ENCODE measurements at regions not wholly inside any gene's neighbourhood (a gene's known extent, or its start where the extent isn't known, plus 50 kb on each side); places are given as distances from the start of the nearest gene placed in this dataset.

GRCh38 chr2:150639383-150639782, 151.9 kb upstream of the RND3 start:
- CTCF ChIA-PET: no interaction called here
- POLR2A ChIA-PET: no interaction called here

DNA sequence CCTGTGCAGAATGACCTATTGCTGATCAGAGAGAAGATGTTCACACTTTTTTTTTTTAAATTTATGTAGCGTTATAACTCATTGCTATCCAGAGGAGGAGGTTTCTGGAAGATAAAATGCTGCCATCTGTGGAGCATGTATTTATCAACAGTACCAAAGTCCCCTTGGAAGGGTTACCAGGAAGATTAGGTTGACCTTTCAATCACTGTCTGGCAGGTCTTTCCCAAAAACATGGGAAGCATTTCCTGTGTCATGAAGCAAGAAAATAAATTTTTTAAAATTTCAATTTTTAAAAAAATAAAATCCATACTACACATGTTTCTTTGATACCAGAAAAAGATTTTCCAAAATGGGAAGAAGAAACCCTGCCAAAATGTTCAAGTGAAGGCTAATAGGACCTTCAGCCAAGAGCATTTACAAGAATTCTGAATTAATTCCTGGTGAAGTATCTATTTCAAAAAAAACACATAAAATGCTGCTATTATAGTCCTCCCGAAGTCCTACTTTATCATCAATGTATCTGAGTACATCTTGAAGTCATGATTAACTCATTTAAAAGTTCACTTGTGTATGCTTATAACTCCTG, 143.9 kb upstream of the RND3 start:
- CTCF ChIA-PET: no interaction called here
- POLR2A ChIA-PET: no interaction called here

DNA sequence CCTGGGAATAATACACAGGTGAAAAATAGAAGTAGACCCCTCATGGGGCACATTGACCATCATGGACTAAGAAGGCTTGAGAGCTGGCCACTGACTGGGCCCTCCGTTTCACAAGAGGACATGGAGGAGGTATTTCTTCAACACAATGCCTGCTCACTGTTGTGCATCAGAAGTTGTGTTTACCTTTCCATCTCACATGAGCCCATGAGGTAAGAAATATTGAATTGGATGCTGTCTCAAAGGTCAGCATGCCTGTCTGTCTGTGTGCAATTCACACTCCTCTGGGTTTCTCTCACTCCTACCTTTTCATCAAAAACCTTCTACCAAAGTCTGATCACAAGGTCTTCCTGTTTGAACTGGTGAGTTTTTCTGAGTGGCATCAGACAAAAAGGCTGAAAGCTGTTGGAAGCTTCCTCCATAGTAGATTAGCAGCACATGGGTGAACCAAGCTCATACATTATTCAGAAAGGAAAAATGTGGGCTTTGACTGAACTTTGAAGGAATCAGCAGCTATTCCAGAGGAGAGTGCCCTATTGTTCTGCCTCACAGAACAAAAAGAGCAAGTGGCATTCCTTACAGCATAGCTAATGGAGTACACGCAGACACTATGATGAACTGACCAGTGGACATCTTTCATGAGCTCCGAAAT, 143.2 kb upstream of the RND3 start:
- ChIA-PET CTCF (no interaction called here), POLR2A (no interaction called here)

GRCh38 chr2:150627526-150627925, 140.1 kb upstream of the RND3 start:
- ChIA-PET CTCF (no interaction called here), POLR2A (no interaction called here)

GRCh38 chr2:150626934-150627411, 139.5 kb upstream of the RND3 start:
- CTCF ChIA-PET: no interaction called here
- POLR2A ChIA-PET: no interaction called here

- POLR2A ChIA-PET: no interaction called here
- CTCF ChIA-PET: no interaction called here
Measured at GRCh38 chr2:150625741-150626140, 138.3 kb upstream of the RND3 start.

DNA sequence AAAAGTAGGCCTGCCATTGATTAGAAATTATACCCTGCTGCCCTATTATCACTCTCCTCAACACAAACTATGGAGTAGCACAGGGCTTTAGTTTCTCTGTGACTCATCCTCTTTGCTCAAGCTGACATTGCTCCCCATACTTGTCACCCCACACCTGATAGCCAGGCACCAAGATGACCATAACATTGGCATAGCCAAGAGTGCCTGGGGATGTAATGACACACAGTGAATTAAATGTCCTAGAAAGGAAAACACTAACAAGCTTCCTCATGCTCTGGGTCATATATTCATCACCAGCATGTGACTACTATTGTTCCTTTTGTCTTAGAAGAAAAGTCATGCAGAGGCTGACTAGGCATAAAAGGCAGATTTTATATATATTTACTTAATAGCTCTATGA, 137.8 kb upstream of the RND3 start:
- ChIA-PET POLR2A (no interaction called here), CTCF (no interaction called here)

- POLR2A ChIA-PET: no interaction called here
- CTCF ChIA-PET: no interaction called here
Measured at GRCh38 chr2:150624001-150624401, 136.5 kb upstream of the RND3 start.

DNA sequence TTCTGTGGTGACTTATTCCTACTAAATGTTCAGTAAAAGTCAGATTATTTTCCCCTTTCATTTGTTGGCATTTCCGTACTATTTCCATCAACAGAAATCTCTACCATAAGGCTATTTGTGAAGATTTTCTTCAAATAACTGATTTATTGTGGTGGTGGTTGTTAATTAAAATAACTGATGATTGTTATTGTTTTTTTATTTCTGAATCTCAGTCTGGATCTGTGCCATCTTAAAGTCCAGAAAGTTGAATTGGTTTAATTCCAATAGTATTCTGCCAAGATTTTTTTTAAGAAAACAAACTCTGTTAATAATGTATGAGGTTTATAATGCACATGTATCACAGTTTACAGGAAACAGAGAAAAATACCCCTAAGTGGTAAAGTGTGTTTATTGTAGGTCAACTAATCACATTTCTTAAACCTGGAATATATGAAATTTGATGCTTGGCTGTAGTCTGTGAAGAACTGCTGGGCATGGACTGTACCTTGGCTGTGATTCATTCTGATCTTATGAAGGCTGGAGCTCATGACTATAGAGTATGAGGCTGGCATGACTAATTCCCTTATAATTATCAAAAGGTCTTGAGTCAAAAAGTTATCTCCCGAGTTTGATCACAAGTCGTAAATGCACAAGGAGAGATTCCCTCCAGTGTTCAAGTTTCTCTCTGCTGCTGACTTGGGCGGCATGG, 134.2 kb upstream of the RND3 start:
- CTCF ChIA-PET: no interaction called here
- POLR2A ChIA-PET: no interaction called here

DNA sequence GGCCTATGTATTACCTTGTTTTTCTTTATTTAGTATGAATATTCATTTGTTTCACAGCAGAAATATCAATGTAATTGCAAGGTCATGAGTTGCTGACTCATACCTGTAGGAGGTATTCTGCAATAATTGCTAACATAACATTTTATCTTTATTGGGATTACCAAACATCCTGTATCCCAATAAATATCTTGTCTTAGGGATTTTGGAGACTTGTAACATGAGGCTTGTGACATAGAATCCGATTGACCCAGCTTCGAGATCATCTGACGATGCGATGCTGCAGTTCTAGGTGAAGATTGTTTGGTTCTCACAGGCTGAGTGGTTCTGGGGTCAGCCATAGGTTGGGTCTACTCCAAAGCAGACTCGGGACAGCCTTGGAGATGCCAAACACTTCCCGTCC, 133.4 kb upstream of the RND3 start:
- ChIA-PET CTCF (no interaction called here), POLR2A (no interaction called here)

DNA sequence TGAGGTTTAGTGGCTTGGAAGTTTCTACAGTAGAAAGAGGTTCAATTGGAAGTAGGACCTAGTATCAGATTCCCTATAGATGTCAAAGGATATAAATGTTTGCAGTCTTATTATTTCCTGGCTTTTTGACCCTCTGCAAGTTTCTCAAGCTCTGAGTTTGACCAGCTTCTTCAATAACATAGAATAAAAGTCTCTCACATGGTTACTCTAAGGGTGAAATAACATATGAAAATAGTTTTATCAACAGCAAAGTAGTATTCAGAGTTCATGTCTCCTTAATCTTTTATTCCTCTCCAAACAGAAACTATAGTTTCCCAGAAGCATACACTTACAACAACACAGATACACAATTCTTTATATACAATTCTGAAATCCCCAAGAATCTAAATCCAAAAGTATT, 132.9 kb upstream of the RND3 start:
- ChIA-PET POLR2A (no interaction called here), CTCF (no interaction called here)

- POLR2A ChIA-PET: no interaction called here
- CTCF ChIA-PET: no interaction called here
Measured at GRCh38 chr2:150619607-150620330, 132.3 kb upstream of the RND3 start.

- POLR2A ChIA-PET: no interaction called here
Measured at GRCh38 chr2:150618245-150618895, 130.9 kb upstream of the RND3 start.

DNA sequence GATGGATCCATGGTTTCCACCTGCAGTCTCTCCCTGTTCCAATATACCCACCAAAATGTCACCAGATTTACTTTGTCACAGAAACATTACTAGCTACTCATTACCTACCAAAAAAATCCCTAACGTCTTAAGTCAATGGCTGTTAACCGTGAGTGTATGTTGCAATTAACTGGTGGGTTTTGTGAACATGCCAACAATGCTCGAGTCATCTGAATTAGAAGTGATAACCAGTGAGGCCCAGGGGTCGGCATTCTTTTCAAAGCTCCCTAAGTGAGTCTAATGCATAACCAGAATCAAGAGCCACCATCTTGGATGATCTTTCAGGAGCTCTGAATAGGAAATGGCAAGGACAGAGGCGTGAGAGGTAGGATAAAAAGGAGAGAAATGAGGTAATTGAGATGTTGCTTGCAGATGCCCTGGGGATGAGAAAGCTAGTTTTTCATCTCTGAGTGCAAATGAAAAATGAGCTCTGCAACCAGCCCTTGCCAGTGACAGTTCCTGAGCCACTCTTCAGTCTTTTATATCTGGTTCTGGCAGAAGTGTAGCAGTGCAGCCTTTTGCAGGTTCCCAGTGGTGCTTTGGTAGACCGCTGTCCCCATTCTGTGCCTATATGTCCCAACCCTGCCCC, 130.0 kb upstream of the RND3 start:
- ChIA-PET POLR2A (no interaction called here), CTCF (no interaction called here)

More at GRCh38 chr2:150618245-150618895, 130.9 kb upstream of the RND3 start:
- CTCF ChIA-PET: no interaction called here

DNA sequence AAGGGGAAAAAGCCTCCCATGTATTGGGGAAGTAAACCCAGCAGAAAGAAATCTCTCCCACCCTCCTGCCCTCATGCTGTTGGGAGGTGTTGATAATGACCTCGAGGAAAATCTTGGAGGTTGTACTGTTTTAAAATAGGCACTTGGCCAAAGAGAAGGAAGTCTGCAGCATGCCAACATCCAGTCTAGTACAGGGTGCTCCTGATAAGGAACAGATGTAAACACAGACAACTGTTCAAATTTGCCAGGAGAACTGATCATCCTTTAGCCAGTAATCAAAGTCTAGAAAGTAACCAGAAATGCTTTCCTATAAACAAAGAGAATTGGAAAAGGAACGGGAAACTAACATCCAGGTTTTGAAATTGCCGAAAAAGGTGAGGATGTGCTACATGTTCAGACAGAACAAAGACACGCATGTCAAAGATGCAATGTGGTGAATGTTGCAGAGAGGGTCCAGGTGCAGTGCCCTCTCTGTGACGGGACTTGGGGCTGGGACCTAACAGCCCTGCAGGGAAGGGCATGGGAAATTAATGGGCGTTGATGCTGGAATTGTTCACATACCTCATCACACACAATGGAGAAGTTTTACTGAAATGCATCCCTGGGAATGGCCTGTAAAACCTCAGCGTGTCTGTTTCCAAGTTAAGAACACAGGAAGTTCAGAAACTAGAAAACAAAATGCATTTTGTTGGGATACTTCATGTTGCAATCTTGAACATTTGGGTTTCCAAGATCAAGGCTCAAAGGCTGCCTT, 125.7 kb upstream of the RND3 start:
- POLR2A ChIA-PET: no interaction called here

GRCh38 chr2:150610670-150611279, 123.3 kb upstream of the RND3 start:
- ChIA-PET POLR2A (no interaction called here), CTCF (no interaction called here)

More for the DNA sequence above, 125.7 kb upstream of the RND3 start:
- CTCF ChIA-PET: no interaction called here

GRCh38 chr2:150609831-150610582, 122.5 kb upstream of the RND3 start:
- POLR2A ChIA-PET: no interaction called here
- CTCF ChIA-PET: no interaction called here

GRCh38 chr2:150608341-150608740, 120.9 kb upstream of the RND3 start:
- CTCF ChIA-PET: no interaction called here

More at GRCh38 chr2:150608341-150608740, 120.9 kb upstream of the RND3 start:
- POLR2A ChIA-PET: no interaction called here
